GM21737 (cell line): ENCODE measurements at regions not wholly inside any gene's neighbourhood (a gene's known extent, or its start where the extent isn't known, plus 50 kb on each side); places are given as distances from the start of the nearest gene placed in this dataset.
A peak's percentile ranks its signal among the peaks of the same experiment; 100 is the strongest.

Source experiments
- ATAC-seq: cut with Tn5 transposase; IDR thresholded peaks from one replicate; pipeline ENCODE4 v1.9.1; 2021; ENCODE audit warnings: mild to moderate bottlenecking, moderate library complexity; ENCODE audit not compliant: unreplicated experiment

DNA sequence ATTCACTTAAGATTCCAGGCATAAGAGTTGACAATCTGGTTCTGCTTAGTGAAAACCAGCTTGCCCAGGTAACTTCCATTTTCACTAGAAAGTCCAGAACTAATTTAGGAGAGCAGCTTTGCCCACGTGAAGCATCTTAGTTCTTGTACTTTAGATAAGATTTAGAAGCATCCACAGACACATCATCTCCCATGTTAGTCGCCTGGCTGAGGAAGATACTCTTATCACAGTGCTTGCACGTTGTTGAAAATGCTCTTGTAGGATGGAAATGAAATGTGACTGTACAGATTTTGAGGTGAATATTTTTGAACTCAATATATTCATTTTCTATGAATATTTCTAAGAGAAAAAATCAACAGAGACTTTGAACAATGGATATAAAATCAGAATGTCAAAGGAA lies 159.7 kb downstream of the SOCS6 start:
- ATAC-seq: no peak

DNA sequence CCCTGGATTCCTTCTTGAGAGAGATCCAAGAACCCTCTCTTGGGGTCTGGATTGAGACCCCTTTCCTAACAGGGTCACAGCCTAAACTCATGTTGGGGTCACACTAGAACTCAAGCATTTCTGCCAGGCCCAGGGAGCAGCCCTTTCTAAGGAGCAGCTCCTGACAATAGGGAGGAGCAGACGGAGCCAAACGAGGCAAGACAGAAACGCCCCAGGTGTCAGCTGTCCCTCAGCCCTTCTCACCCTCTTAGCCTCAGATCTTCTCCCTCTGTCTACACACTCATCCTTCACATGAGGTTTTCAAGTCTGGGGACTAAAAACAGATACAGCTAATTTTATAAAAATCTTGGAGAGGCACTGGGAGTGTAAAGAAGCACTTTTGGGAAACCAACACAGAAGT lies 157.2 kb downstream of the SOCS6 start:
- no peak for ATAC-seq

DNA sequence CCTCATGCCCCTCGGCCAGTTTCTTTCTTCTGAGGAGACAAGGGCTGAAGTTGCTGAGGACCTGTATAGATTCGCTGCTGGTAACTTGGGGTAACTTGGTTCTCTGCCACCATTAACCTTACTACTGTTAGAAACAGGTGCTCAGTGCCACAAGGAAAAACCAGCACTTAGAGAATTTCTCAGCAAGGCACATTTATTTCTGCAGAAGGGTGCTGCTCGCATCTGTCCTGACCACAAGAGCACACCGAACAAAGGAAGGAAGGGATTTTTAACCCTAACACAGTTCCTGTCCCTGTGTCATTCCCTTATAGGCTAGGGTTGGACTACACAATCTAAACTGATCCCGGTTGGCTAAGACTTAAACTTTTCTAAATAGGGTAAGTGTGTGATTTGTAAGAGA lies 154.1 kb downstream of the SOCS6 start:
- ATAC-seq: no peak

DNA sequence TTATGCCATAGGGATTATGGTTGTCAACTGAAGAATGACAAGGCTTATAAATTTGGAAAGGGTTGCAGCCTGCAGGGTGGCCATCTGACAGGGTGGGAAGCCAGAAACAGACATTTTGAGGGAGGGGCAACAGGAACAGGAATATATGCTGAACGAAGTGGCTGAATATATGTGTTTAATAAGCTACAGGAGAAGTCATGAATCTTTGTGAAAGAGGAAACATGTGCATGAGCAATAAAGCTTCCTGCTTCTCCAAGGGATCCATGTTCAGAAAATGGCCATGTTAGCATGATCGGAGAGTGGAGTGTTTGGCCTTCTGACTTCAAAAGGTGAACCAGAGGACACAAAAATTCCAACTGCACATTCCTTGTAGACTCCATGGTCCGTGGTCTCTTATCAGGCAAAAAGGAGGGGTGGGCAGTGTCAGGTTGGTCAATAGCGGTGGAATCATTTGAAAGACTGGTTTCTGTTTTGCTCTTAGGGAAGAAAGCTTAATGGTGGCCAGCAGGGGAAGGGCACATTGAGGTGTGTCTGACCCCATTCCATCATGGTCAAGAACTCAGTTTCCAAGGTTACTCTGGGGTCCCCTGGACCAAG lies 144.1 kb downstream of the SOCS6 start:
- no peak for ATAC-seq

DNA sequence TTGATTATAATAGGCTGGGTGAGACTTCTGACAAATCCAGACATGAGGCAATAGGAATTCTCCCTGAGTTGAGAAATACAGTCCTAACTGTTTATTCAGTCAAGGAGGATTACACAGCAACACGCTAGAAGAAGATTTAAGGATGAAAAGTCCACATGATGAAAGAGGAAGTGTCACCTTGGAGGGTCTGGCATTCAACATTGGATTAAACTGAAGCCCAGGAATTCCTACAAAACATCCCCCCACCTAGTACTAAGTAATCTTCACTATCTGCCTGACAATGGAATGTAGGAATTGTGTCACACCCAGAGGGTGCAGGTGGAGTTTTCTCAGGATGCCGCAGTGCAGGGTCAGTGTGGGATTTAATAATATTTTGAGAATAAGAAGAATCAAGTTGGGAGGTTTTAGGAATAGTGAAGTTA lies 142.4 kb downstream of the SOCS6 start:
- no peak for ATAC-seq

DNA sequence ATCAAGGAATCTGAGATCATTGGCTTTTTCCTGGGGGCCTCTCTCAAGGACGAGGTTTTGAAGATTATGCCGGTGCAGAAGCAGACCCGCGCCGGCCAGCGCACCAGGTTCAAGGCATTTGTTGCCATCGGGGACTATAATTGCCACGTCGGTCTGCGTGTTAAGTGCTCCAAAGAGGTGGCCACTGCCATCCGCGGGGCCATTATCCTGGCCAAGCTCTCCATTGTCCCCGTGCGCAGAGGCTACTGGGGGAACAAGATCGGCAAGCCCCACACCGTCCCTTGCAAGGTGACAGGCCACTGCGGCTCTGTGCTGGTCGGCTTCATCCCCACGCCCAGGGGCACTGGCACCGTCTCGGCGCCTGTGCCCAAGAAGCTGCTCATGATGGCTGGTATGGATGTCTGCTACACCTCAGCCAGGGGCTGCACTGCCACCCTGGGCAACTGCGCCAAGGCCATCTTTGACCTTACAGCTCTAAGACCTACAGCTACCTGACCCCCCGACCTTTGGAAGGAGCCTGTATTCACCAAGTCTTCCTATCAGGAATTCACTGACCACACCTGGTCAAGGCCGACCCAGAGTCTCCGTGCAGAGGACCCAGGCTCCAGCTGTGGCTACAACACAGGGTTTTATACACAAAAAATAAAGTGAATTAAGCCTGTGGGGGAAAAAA lies 141.8 kb downstream of the SOCS6 start:
- no peak for ATAC-seq

DNA sequence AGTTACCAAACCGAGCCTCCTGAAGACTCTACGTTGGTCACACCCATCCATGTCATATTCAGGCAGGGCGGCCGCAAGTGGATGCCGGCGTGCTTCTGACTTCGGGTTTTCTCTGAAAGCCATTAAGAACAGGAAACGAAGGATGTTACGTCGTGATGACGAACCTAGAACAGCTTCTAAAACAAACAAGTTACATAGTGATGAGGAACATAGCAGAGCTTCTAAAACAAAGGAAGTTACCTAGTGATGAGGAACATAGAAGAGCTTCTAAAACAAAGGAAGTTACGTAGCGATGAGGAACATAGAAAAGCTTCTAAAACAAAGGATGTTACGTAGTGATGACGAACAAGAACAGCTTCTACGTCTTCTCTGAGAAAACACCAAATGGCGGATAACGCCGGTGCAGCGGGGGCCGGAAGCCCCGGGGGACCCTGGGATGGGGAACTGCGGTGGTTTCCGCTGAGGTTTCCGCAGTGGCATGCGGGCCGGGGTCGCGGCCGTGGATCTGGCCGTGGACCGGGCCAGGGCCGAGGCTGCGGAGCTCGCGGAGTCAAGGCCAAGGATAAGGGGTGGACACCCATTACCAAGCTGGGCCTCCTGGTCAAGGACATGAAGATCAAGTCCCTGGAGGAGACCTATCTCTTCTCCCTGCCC lies 141.1 kb downstream of the SOCS6 start:
- ATAC-seq: no peak

DNA sequence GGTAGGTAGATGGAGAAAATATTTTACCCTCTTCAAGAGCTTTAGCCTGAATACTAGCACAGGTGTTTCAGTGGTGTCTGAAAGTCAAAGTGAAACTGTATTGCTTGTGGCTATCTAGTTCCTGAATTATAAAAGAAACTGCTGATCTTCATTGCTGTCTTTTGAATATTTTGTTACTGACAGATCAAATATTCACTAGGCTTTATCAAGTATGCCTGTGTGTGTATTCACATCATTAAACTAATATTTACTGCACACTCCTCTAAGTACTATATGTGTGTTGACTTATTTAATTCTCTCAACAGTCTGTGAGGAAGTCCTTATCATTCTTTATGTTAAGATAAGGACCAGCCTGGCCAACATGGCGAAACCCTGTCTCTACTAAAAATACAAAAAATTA lies 139.6 kb downstream of the SOCS6 start:
- ATAC-seq: peak; percentile 99

DNA sequence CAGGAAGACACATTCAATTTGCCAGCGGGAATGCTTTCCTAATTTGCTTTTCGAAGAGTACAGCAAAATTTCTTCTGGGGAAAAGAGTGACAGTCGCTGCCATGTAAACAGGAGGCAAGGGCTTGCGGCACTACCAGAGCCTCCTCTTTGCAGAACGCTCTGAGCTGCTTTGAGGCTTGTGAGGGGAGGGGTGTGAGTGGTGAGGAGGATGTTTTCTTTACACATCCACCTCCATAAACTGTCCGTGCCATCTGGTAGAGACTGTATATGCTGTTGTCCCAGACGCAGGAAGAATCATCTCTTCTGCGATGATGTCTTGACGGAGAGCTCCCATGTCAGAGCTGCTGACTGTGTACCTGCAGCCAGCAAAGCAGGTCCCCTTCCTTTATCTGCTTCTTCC lies 138.0 kb downstream of the SOCS6 start:
- no peak for ATAC-seq

DNA sequence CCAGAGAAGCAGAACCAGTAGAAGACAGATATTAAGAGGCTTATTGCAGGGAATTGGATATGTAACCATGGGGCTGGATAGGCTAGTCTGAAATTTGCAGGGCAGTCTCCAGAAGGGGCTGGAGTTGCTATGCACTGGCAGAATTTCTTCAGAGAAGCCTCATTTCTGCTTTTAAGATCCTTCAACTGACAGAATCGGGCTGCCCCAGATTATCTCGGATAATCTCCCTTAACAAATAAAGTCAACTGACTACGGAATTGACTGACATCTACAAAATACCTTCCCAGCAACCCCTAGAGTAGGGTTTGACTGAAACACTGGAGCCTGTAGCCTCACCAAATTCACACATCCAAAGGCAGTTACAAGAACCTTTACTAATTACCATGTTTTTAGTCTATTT lies 136.4 kb downstream of the SOCS6 start:
- no peak for ATAC-seq

DNA sequence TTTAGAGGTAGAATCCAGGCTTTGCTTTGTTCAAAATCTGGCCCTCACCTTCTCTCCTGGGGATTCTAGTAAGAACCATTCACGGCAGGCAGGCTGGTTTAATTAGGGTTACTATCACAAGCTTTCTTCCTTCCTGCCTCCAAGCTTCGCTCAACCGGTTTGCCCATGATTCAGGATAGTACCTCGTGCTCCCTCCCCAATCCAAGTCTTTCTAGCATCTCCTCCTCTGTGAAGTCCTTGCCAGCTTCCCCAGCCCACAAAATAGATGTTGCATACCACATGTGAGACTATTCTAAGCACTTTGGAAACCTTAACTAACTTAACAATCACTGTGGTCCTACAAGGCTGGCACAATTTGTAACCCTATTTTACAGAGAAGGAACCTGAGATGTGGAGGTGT lies 135.1 kb downstream of the SOCS6 start:
- ATAC-seq: no peak

DNA sequence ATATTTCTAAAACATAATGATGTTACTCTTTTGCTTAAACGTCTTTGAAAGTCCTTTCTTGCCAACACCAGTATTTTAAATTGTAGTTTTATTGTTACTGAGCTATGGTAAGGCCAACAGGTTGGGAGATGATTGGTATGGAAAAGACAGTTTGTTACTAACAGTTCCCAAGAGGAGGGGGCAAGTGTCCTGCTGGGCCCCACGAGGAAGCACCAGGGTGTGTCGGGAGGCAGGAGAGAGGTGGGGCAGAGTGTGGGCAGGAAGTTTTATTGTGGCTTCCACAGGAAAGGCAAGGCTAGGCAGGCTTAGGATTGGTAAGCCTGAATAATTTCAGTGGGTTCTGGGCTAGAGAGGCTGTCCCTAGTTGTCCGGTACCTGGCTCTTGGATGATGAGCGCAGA lies 134.3 kb downstream of the SOCS6 start:
- no peak for ATAC-seq

DNA sequence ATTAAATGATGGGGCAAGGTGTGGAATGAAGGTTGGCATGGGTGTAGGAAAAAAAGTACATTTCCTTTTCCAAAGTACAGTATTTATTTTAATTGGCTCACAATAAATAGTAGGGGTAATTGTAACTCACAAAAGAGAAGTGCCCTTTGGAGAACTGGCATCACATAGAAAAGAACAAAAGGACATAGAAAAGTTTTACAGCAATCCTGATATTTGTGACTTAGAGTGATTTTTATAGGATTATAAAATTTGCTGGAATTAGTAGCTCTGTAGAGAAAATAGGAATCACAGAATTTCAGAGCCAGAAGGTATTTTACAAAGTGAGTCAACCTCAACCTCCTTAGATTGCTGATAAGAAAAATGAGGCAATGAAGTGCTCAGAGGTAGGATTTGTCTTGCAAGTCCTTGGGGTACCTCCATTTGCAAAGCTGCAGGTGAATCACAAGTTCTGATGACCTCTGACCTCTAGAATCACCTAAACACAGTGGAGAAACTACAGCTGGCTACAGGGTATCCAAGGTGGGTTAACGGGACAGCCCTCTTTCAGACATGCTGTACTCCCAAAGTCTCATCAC lies 133.6 kb downstream of the SOCS6 start:
- no peak for ATAC-seq

DNA sequence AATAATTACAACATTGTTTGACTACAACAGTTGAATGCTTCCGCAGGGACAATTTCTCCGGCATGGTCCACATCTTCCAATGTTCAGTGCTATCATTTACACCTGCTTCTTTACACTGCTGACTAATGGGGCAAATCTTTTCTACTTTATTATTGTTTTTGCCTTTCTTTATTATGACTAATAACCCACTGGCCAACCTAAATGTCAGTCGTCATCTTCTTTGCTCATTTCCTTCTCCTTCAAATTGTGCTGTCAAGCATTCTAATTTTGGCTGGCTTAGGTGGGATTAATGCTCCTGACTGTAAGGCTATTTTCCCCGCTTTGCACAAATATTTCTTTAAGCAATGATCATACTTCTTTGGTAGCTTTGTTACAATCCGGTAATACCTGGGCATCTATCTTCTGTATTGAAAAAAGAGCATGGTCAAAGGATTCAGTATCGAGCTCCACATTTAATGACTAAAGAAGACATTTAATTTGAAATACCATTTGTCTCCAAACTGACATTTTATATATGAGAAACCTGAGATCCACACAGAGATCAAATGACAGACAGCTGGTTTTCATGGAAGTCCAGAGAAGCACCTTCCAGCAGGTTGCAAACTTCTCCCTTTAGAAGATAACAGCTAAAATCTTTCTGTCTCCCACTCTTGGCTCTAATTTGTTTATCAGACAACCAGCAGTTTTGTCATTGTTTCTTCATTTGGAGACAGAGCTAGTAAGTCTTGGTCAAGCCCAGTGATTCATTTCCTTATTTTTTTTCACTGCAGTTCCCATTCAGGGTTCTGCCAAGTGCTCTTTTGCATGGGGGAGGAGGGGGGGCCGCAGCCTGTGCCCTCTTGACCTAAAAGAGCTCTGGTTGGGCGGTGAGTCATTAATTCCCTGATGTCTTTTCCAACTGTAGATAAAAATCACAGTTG lies 132.9 kb downstream of the SOCS6 start:
- ATAC-seq: no peak

DNA sequence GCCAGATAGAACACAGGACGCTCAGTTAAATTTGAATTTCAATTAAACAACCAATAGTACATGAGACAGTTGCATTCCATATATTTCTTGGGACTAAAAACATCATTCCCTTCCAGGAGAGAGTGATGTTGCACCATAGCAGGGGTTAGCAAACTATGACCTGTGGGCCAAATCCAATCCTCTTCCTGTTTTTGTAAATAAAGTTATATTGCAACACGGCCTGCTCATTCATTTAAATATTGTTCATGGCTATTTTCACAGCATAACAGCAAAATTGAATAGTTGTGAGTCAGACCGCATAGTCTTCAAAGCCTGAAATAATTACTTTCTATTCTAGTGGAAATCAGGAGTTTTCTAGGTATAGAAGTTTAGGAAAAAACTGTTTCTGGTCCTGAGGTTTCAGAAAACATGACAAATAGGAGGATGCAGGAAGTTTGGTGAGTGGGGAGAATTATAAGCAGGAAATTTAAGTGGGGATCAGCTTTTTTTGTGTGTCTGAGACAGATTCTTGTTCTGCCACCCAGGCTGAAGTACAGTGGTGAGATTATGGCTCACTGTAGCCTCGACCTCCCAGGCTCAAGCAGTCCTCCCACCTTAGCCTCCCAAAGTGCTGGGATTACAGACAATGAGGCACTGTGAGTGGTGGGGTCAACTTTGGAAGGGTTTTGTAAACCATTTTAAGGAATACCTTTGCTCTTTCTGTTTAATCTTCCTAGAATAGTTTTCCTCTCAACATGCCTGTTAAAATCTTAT lies 131.5 kb downstream of the SOCS6 start:
- no peak for ATAC-seq

DNA sequence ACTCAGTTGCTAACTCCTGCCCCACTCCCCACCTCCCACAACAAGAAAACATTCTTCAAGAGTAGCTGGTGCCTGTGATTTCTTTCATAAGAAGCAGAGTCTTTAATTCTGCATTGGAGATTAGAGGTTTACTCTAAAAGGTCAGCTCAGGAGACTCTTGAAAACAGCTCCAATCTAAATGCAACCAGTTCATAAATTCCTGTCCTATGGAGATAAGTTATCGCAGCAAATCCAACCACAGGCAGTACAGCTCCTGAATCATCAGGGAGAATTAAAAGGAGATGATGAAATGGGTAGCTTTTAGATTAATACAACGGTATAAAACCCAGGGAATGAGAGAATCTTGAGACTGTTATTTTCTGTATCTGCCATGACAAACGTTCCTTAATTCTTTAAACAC lies 130.7 kb downstream of the SOCS6 start:
- no peak for ATAC-seq

DNA sequence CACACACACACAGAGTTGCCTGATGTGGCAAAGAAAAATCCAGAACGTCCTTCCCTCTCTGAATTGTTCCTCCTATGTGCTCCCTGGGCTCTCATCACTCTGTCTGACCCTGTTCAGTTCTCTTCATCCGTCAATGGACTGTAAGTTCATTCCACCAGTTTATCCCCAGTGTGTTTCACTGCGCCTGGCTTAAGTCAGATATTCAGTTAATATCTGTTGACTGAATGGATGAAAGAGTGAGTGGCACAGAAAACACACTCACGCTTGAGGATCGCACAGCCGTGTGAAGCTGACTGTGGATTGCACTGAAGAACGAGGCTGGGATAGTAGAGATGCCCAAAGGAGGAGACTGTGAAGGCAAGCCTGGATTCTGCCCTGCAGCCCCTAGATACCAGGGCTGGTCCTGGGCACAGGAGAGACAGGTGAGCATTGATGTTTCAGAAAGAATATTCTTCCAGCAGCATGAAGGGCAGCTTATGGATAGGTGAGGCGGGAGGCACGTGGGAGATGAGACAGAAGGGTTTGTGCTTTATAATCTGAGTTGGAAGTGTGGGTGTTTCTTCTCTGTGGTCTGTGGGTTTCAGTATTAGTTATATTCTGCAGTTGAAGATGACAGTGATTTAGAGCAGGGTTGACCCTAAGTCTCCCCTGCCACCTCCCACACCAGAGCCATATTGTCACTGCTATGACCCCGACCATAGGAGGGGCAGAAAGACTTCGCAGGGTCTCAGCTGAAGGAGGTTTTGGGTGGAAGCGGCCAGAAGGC lies 129.9 kb downstream of the SOCS6 start:
- ATAC-seq: peak; percentile 92

DNA sequence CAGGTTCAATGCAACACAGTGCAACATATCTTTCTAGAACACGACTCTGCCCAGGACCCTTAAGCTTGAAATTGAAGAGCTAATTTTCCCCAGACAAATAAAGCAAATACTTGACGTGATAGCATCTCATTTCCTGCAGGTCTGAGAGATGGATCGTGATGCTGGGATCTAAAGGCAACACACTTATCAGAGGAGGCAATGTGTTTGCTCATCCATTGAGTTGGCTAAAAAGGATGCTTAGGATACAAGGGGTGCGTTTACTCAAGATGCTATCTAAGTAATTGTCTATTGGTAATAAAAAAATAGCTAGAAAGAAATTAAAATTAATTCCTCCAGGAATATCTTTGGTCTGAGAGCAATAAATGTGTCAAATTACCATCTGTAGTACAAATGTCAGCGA lies 129.0 kb downstream of the SOCS6 start:
- no peak for ATAC-seq

DNA sequence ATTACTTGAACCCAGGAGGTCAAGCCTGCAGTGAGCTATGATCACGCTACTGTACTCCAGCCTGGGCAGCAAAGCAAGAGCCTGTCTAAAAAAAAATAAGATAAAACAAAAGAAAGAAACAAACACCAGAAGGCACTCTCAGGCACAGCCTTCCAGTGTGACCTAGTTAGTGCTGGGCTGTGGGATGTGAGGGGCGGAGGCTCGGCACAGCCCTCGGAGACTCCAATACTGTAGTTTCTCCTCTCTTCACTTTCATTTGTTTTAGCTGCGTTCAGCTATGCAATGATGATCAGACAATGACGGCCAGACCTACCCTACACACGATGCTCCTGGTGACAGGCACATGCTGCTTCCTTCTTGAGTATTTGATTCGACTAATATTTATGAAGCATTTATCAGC lies 127.7 kb downstream of the SOCS6 start:
- ATAC-seq: no peak
